ENCODE measurements at regions not wholly inside any gene's neighbourhood (a gene's known extent, or its start where the extent isn't known, plus 50 kb on each side); places are given as distances from the start of the nearest gene placed in this dataset.

GRCh38 chr9:106322706-106323245, 540.2 kb upstream of the ZNF462 start:
- DNase-seq, result no peak
- in situ Hi-C loops (cut with HindIII; ENCODE audit: low pct_ligation_motif_present, low pct_unique_long_range_greater_than_20kb, low sequenced_read_pairs), result no loop called here

DNA sequence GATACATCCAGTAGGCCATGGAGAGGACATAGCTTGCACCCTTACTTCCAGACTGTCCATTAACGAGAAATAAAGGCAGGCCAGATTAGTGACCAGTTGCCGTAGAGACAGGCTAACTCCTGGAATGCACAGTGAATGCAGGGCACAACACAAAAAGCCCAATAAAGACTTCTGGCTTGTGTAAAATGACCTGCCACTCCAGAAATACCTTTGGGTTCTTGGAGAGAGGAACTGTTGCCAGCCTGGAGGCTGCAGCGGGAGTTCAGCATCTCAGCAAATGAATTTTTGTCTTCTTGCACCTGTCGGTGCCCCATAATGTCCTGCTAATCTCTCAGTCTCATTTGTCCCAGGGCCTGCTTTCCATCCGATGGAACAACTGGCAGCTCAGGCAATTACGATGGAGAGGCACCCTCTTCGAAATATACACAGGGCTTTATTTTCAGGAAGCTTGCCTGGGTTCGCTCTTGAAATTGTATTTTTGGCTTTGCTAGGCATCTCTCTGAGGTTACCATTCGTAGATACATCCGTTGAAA, 538.8 kb upstream of the ZNF462 start:
- in situ Hi-C loops (cut with HindIII; ENCODE audit: low pct_ligation_motif_present, low pct_unique_long_range_greater_than_20kb, low sequenced_read_pairs), result no loop called here
- DNase-seq, result no peak

DNA sequence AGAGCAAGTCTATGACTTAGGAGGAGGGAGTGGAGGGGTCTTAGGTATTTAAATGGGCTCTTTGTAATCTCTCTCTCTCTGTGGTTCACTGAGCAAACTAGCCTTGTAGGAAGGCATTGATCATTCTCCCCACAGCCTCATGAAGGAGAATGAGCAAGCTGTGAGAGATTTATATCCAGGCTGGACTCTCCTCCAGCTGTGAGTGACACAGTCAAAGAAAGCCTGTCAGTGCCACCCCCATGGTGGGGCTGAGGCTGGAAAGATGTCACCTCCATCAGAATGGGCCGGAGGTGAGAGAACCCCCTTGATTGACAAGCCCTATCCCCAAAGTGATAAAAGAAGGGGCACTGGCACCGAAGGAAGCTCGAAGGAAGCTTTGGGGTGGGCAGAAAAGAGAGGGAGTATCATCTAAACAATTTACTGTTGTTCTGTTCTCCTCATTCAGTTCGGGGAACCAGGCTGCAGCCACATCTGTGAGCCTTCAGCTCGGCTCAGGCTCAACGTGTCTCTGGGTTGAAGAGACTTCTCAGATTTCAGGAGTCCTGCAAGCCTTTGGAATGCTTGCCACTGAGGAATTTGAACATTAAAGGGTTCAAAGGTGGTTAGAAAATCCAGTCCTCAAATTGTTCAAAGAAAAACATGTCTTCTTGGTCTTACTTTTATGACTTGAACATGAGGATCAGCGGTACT, 538.2 kb upstream of the ZNF462 start:
- no peak for DNase-seq
- in situ Hi-C loops (cut with HindIII; ENCODE audit: low pct_ligation_motif_present, low pct_unique_long_range_greater_than_20kb, low sequenced_read_pairs), result no loop called here

DNA sequence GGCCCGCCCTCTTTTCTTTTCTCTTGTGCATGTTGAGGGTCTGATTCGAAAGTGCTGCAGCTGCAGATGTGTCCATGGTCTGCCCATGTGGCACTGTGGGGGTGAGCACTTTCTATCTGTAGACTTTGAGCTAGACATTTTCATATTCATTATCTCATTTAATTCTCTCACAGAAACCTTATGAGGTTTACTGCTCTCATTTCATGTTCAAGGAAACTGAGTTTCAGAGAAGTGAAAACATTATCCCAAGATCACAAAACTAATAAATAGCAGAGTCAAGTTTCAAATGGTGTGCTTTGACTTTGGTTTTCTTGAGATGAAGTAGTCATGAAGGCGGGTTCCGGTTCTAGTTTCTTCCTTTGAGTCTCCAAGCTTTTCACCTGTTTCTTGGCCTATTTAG, 536.5 kb upstream of the ZNF462 start:
- DNase-seq, result no peak
- in situ Hi-C loops (cut with HindIII; ENCODE audit: low pct_ligation_motif_present, low pct_unique_long_range_greater_than_20kb, low sequenced_read_pairs), result no loop called here

- no peak for DNase-seq
- in situ Hi-C loops (cut with HindIII; ENCODE audit: low pct_ligation_motif_present, low pct_unique_long_range_greater_than_20kb, low sequenced_read_pairs), result no loop called here
These were observed 529.5 kb upstream of the ZNF462 start for GRCh38 chr9:106333481-106333880.

GRCh38 chr9:106334081-106334480, 528.9 kb upstream of the ZNF462 start:
- no peak for DNase-seq
- in situ Hi-C loops (cut with HindIII; ENCODE audit: low pct_ligation_motif_present, low pct_unique_long_range_greater_than_20kb, low sequenced_read_pairs), result no loop called here

GRCh38 chr9:106339882-106340281, 523.1 kb upstream of the ZNF462 start:
- in situ Hi-C loops (cut with HindIII; ENCODE audit: low pct_ligation_motif_present, low pct_unique_long_range_greater_than_20kb, low sequenced_read_pairs), result no loop called here
- DNase-seq, result no peak

DNA sequence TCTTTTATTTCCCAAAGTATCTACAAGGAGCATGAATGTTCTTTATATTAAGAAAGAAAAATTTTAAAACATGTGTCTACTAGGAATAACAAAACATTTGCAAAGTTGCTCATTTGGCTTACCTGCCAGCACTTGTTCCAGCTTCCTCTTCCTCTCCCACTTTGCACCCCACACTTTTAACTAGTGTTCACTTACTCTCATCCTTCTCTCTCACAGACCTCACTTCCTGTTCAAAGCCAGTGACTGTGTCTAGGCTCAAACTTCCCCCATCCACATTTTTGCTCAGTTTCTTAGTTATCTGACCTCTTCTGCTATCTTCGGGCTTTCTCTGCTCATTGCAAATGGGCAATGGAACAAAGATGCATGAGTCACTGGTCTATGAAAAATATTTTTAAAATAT, 512.2 kb upstream of the ZNF462 start:
- in situ Hi-C loops (cut with HindIII; ENCODE audit: low pct_ligation_motif_present, low pct_unique_long_range_greater_than_20kb, low sequenced_read_pairs), result no loop called here
- DNase-seq, result no peak

GRCh38 chr9:106356924-106357323, 506.0 kb upstream of the ZNF462 start:
- in situ Hi-C loops (cut with HindIII; ENCODE audit: low pct_ligation_motif_present, low pct_unique_long_range_greater_than_20kb, low sequenced_read_pairs), result no loop called here
- no peak for DNase-seq

- no peak for DNase-seq
- in situ Hi-C loops (cut with HindIII; ENCODE audit: low pct_ligation_motif_present, low pct_unique_long_range_greater_than_20kb, low sequenced_read_pairs), result no loop called here
These were observed 504.6 kb upstream of the ZNF462 start for GRCh38 chr9:106358331-106358730.

GRCh38 chr9:106376689-106377088, 486.3 kb upstream of the ZNF462 start:
- in situ Hi-C loops (cut with HindIII; ENCODE audit: low pct_ligation_motif_present, low pct_unique_long_range_greater_than_20kb, low sequenced_read_pairs), result no loop called here
- no peak for DNase-seq

GRCh38 chr9:106383072-106383471, 479.9 kb upstream of the ZNF462 start:
- no peak for DNase-seq
- in situ Hi-C loops (cut with HindIII; ENCODE audit: low pct_ligation_motif_present, low pct_unique_long_range_greater_than_20kb, low sequenced_read_pairs), result no loop called here

DNA sequence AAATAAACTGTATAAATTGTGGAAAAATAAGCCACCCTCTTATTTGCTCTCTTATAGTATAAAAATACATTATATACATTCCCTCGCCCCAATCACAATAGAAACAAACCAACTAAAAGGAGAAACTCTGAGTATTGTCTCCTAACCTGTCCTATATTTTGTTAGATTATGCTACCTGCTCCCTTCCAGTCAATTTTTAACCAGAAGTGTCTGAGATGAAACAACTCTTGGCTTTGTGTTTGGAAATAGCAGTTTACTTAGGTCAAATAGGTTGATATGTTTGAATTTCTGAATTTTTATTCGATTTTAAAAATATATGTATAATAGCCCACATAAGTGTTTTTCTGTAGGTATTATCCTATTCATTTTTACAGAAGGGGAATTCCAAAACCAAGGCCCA, 475.0 kb upstream of the ZNF462 start:
- DNase-seq, result no peak
- in situ Hi-C loops (cut with HindIII; ENCODE audit: low pct_ligation_motif_present, low pct_unique_long_range_greater_than_20kb, low sequenced_read_pairs), result no loop called here

- in situ Hi-C loops (cut with HindIII; ENCODE audit: low pct_ligation_motif_present, low pct_unique_long_range_greater_than_20kb, low sequenced_read_pairs), result no loop called here
These were observed 469.7 kb upstream of the ZNF462 start for GRCh38 chr9:106393226-106393625.

DNA sequence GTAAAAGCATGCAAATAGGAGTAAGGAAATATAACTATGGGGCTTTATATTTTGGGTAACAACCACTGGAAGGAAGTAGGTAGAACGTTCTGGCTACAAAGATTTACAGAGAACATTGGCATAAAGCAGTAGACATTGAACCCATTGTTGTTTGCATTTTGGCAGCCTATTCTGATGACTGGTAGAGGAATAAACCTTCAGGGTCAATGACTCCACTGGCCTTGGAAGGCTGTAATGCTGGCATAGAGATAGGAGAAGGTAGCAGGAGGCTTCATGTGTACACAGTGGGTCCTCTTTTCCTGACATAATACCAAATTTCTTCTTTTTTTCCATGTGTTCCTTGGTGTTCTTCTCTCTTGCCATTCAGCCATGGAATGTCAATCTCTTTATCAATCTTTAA, 462.8 kb upstream of the ZNF462 start:
- no peak for DNase-seq
- in situ Hi-C loops (cut with HindIII; ENCODE audit: low pct_ligation_motif_present, low pct_unique_long_range_greater_than_20kb, low sequenced_read_pairs), result no loop called here

More at GRCh38 chr9:106393226-106393625, 469.7 kb upstream of the ZNF462 start:
- DNase-seq, result no peak

DNA sequence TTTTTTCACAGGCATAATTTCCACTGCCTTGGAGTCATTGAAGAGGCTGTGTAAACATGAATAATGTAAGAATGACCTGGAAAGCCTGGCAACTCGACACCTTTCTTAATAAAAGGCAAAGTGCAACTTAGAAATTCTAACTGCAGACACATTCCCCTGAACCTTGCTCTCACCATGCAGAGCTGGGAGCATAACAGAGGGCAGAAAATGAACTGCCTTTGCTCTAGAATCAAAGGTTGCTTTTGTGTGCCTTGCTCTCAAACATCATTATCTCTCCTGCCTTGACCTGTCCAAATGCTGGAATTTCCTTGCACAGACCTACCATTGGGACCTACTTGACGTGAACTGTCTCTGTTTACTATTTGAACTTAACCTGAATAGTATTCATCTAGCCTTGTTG, 462.0 kb upstream of the ZNF462 start:
- DNase-seq, result no peak
- in situ Hi-C loops (cut with HindIII; ENCODE audit: low pct_ligation_motif_present, low pct_unique_long_range_greater_than_20kb, low sequenced_read_pairs), result no loop called here

DNA sequence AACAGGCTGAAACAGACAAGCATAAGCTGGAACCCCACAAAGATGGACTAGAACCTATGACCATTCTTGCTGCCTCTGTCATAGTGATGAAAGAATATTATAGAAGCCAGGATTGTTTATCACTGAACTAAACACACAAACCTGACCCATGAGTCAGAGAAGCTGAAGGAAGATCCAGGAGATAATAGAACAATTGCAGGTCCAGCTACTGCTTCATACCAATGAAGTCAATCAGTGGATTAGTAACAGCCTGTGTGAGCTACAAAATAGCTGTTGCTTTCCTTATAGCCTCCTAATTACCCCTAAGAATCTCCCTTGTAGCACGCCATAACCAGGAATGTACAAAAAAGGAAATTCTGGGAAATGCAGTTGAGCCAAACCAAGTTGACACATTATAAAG, 459.9 kb upstream of the ZNF462 start:
- DNase-seq, result no peak
- in situ Hi-C loops (cut with HindIII; ENCODE audit: low pct_ligation_motif_present, low pct_unique_long_range_greater_than_20kb, low sequenced_read_pairs), result no loop called here

- in situ Hi-C loops (cut with HindIII; ENCODE audit: low pct_ligation_motif_present, low pct_unique_long_range_greater_than_20kb, low sequenced_read_pairs), result no loop called here
- DNase-seq, result no peak
These were observed 458.8 kb upstream of the ZNF462 start for GRCh38 chr9:106404137-106404536.

DNA sequence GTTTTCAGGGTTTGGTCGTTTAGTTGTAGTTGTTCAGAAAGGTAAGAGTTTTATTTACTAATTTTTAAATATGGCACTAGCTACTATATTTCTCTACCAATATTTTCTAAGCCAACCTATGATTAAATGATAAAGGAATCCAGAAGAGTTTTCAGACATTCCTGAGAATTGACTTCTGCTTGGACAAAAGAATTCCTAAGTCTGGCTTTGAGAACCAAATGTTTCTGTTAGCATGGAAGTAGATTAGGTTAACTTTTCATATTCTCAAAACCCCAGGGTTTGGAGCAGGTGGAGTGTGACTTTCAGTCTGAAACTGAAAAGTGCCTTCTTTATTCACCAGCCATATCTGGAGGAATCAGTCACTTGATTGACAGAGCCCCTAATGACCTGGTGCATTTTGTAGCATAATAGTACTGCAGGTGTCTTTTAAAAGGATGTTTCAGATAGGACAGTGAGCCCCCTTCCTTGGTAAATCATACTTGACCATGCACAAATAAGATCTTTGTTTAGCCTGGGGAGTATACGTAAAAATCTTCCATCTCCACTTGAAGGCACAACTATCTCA, 457.0 kb upstream of the ZNF462 start:
- no peak for DNase-seq
- in situ Hi-C loops (cut with HindIII; ENCODE audit: low pct_ligation_motif_present, low pct_unique_long_range_greater_than_20kb, low sequenced_read_pairs), result no loop called here

DNA sequence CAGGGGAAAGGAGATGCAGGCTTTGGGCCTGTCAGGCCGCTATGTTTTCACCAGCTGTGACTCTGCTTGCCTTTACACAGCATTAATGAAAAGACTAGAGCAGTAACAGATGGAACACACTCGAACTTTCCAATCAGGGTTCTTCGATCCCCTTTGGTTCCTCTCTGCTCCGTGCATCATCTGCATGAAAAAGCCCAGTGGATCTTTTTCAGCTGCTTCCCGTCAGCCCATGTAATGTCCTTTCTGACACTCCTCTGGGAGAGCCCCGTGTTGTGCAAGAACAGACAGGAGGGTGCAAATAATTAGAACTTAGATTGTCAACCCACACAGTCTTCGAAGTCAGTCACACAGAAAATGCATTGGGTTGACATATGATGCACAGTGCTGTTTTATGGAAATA, 448.9 kb upstream of the ZNF462 start:
- in situ Hi-C loops (cut with HindIII; ENCODE audit: low pct_ligation_motif_present, low pct_unique_long_range_greater_than_20kb, low sequenced_read_pairs), result no loop called here
- no peak for DNase-seq

All from ACHN (cell line).